HepG2 (cell line): ENCODE measurements at regions not wholly inside any gene's neighbourhood (a gene's known extent, or its start where the extent isn't known, plus 50 kb on each side); places are given as distances from the start of the nearest gene placed in this dataset.
"Not testable (repeated sequence)": the region's sequence is repeated elsewhere in the genome, so short reads cannot be mapped to it uniquely, and the experiment has no call there.

ENCODE experiments used
- ATAC-seq: fragments of 200-7000 bp; cut with Tn5 transposase; 3 replicates; pipeline ENCODE4 v1.9.1; 2020; ENCODE audit warnings: mild to moderate bottlenecking, moderate library complexity
- BruUV-seq: library from RNA; stranded (reverse); fragments of 400-500 nt; replicated peaks from 2 replicates; lab custom pipeline; 2021; lab: Mats Ljungman, UMichigan
- CTCF ChIA-PET: fragments of 300-600 bp; formaldehyde crosslinking; extraction: SDS; loops from one replicate; lab custom pipeline; 2021; ENCODE audit warnings: low total read pairs, inconsistent platforms, low intra/inter-chr PET ratio; lab: Yijun Ruan, JAX
- POLR2A ChIA-PET: fragments of 350-600 bp; sonication (Branson Sonifier 250); formaldehyde crosslinking; loops from one replicate; lab custom pipeline; 2020; ENCODE audit warnings: antibody characterized with exemption, inconsistent platforms; lab: Yijun Ruan, JAX
- DNase-seq: peaks from one replicate; pipeline ENCODE4 v3.0.0-alpha.2; 2015; ENCODE audit warnings: low spot score
- FAIRE-seq: peaks from 3 replicates; lab custom pipeline; 2011; peaks lifted over from hg19 to GRCh38; lab: Jason Lieb, UNC
- H2AFZ ChIP-seq: one replicate; pipeline ENCODE4 v1.6.1; 2011; ENCODE audit warnings: low read length, inconsistent platforms
- H3K27ac ChIP-seq: fragments of 300-600 bp; 3 replicates; pipeline ENCODE4 v1.8.0; 2011; ENCODE audit warnings: mixed run types, mild to moderate bottlenecking, mixed read lengths, low read length, inconsistent platforms; ENCODE audit not compliant: insufficient read depth; ENCODE audit errors: extremely low read length
- H3K27me3 ChIP-seq, 2 experiments: fragments of 200-600 bp in 1 of 2; 2 replicates in 1 of 2; 3 replicates in 1 of 2; pipeline versions ENCODE4 v1.6.0 to v1.8.0; 2011; ENCODE audit warnings: low read length in 2 of 2, mild to moderate bottlenecking in 2 of 2, moderate library complexity in 2 of 2, inconsistent platforms in 1 of 2; ENCODE audit not compliant: insufficient read depth in 2 of 2, control insufficient read depth in 1 of 2
- H3K36me3 ChIP-seq, 2 experiments: fragments of 200-600 bp in 1 of 2; replicated peaks in 1 of 2; 2 replicates in 1 of 2; 3 replicates in 1 of 2; pipeline versions ENCODE4 v1.5.1 to v1.8.0; 2011; ENCODE audit warnings: low read length in 2 of 2, inconsistent platforms in 1 of 2; ENCODE audit not compliant: insufficient read depth in 2 of 2, control insufficient read depth in 1 of 2
- H3K4me1 ChIP-seq: 2 replicates; pipeline ENCODE4 v1.5.1; 2012; ENCODE audit warnings: low read length, inconsistent platforms; ENCODE audit not compliant: insufficient read depth
- H3K4me2 ChIP-seq: 2 replicates; pipeline ENCODE4 v1.6.0; 2011; ENCODE audit warnings: low read depth, low read length, inconsistent platforms
- H3K4me3 ChIP-seq, 3 experiments: fragments of 200-600 bp in 1 of 3; sonication (generic), shearing (Covaris generic) in 1 of 3; replicated peaks in 1 of 3; 2 replicates each; pipeline ENCODE4 v1.5.1; 2011 to 2016; ENCODE audit warnings: low read length in 3 of 3, inconsistent platforms in 2 of 3, low read depth in 2 of 3, mild to moderate bottlenecking in 2 of 3, control low read depth in 1 of 3, mixed read lengths in 1 of 3; ENCODE audit not compliant: insufficient read depth in 1 of 3
- H3K79me2 ChIP-seq: one replicate; pipeline ENCODE4 v1.6.1; 2011; ENCODE audit warnings: low read length, inconsistent platforms; ENCODE audit not compliant: insufficient read depth
- H3K9ac ChIP-seq: 2 replicates; pipeline ENCODE4 v1.6.0; 2011; ENCODE audit warnings: mild to moderate bottlenecking, low read depth, low read length, inconsistent platforms; ENCODE audit not compliant: insufficient read depth
- H3K9me3 ChIP-seq: 2 replicates; pipeline ENCODE4 v1.5.1; 2012; ENCODE audit warnings: mild to moderate bottlenecking, low read length
- H4K20me1 ChIP-seq: 2 replicates; pipeline ENCODE4 v1.6.0; 2011; ENCODE audit warnings: inconsistent platforms, mild to moderate bottlenecking, low read length, moderate library complexity; ENCODE audit not compliant: insufficient read depth
- FOXA3 ChIP-seq: IDR thresholded peaks from 2 replicates; pipeline ENCODE4 v1.6.1; 2016; ENCODE audit warnings: missing genetic modification reagents, missing compliant biosample characterization
- FOXP1 ChIP-seq, 2 experiments: fragments of 450-650 bp in 1 of 2; IDR thresholded peaks; 2 replicates each; pipeline ENCODE4 v1.6.1; 2017 to 2018; ENCODE audit warnings: antibody characterized with exemption in 1 of 2
- GATAD2A ChIP-seq: IDR thresholded peaks from 2 replicates; pipeline ENCODE4 v1.6.1; 2016
- MED1 ChIP-seq: sonication (generic); formaldehyde crosslinking; IDR thresholded peaks from 2 replicates; pipeline ENCODE4 v1.4.0; 2020; ENCODE audit warnings: missing genetic modification reagents
- RXRB ChIP-seq: IDR thresholded peaks from 2 replicates; pipeline ENCODE4 v1.6.1; 2016; ENCODE audit warnings: borderline replicate concordance, missing genetic modification reagents, missing compliant biosample characterization
- SALL1 ChIP-seq: sonication (generic); formaldehyde crosslinking; IDR thresholded peaks from 2 replicates; pipeline ENCODE4 v1.8.0; 2022; ENCODE audit warnings: mild to moderate bottlenecking, missing genetic modification reagents
- SAP130 ChIP-seq: IDR thresholded peaks from 2 replicates; pipeline ENCODE4 v1.6.1; 2016; ENCODE audit warnings: low read depth
- SOX13 ChIP-seq, 3 experiments: fragments of 450-650 bp in 1 of 3; sonication (generic) in 1 of 3; formaldehyde crosslinking in 1 of 3; IDR thresholded peaks in 2 of 3; conservative IDR thresholded peaks in 1 of 3; 2 replicates each; pipeline versions ENCODE4 v1.5.0 to v1.6.1; 2016 to 2020; ENCODE audit warnings: antibody characterized with exemption in 1 of 3, mild to moderate bottlenecking in 1 of 3, missing compliant biosample characterization in 1 of 3, missing genetic modification reagents in 1 of 3, moderate library complexity in 1 of 3
- ZNF564 ChIP-seq: sonication (generic); formaldehyde crosslinking; IDR thresholded peaks from 2 replicates; pipeline ENCODE4 v1.8.1; 2023; ENCODE audit warnings: mild to moderate bottlenecking, missing genetic modification reagents
- WGBS: methylation state at CpG from one replicate; pipeline ENCODE4 v1.1.6; 2017; ENCODE audit warnings: low lambda C conversion rate; 5-methylcytosine and 5-hydroxymethylcytosine counted together
- in situ Hi-C: cut with HindIII; loops from 2 replicates; pipeline ENCODE4 v1.10.0; 2017; ENCODE audit warnings: low pct_unique_long_range_greater_than_20kb; ENCODE audit not compliant: extremely low pct_ligation_motif_present
- intact Hi-C: fragments of 100-400 bp; cut with micrococcal nuclease; formaldehyde crosslinking; loops from one replicate; pipeline ENCODE4 v1.10.0; 2022; ENCODE audit not compliant: unreplicated experiment
- TF ChIP-seq, protein P1 (sequence below): sonication (generic); formaldehyde crosslinking; IDR thresholded peaks from 2 replicates; pipeline ENCODE4 v1.4.0; 2020; ENCODE audit warnings: missing genetic modification reagents
- TF ChIP-seq, protein P2 (sequence below): IDR thresholded peaks from 2 replicates; pipeline ENCODE4 v1.4.0; 2020; ENCODE audit warnings: mild to moderate bottlenecking, missing genetic modification reagents

DNA sequence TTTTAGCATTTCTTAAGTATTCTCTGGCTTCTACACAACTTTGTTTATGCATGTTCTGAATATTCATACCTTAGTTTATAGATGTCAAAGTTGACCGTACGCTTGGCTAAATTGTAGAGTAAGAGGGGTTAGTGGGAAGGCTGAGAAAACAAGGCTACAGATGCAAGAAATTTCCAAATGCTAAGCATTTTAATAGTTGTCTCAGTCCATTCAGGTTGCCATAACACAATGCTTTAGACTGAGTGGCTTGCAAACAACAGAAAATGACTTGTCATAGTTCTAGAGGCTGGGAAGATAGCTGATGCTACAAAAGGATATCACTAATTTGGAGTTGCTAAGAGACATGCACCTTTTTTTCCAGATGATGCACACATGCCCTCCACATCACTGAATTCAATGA is 53.0 kb upstream of the C1QTNF3 start:
- H4K20me1 ChIP-seq, CTCF ChIA-PET, H3K36me3 ChIP-seq, FAIRE-seq, DNase-seq, in situ Hi-C loops, H3K4me3 ChIP-seq, H3K79me2 ChIP-seq, H3K9me3 ChIP-seq, H3K4me1 ChIP-seq, H3K27ac ChIP-seq, H3K4me2 ChIP-seq, BruUV-seq, H3K27me3 ChIP-seq, H2AFZ ChIP-seq, ATAC-seq, H3K9ac ChIP-seq, intact Hi-C loops, POLR2A ChIA-PET: not testable (repeated sequence)
- WGBS: 100% methylated on average over 2 of the region's 2 CpGs

DNA sequence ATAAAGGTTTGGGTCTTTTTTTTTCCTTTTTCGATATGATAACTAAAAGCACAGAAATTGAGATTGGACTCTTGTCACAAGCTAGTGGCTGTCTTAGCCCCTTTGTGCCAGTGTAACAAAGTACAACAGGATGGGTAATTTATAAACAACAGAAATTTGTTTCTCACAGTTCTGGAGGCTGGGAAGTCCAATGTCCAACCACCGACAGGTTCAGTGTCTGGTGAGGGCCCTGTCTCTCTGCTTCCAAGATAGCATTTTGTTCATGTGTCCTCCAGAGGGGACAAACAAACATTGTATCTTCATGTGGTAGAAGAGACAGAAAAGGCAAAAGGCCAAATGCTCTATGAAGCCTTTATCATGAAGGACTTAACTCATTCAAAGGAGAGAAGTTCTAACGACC is 56.9 kb upstream of the C1QTNF3 start:
- H3K79me2 ChIP-seq; H3K9me3 ChIP-seq; H3K36me3 ChIP-seq; H3K4me1 ChIP-seq; intact Hi-C loops; H3K27me3 ChIP-seq; POLR2A ChIA-PET; H2AFZ ChIP-seq; H4K20me1 ChIP-seq; CTCF ChIA-PET; H3K4me3 ChIP-seq; in situ Hi-C loops; BruUV-seq; FAIRE-seq; H3K9ac ChIP-seq; TF ChIP-seq FOXP1, SOX13 (IDR thresholded peaks at IDR 0.05): not testable (repeated sequence)
- 0 out of 2 replicates have a peak overlapping the region, but pooled peaks have one; percentile 27 for H3K4me2 ChIP-seq
- 9% methylated on average over 3 of the region's 3 CpGs for WGBS
- peak; percentile 20 for DNase-seq
- H3K27ac ChIP-seq: peak overlapping the region; percentile 46
- ATAC-seq: peak; percentile 82
- TF ChIP-seq ZNF564 (CRISPR knock-in tag) (peak; percentile 96; the same call in 1 of the 2 replicates), FOXP1 (CRISPR knock-in tag; IDR thresholded peaks at IDR 0.05) (peak; percentile 59), SALL1 (CRISPR knock-in tag) (peak; percentile 21; the same call in 1 of the 2 replicates), SOX13 (CRISPR knock-in tag; conservative IDR thresholded peaks at IDR 0.05 in 1 of 2, IDR thresholded peaks at IDR 0.05 in 1 of 2) (peak in 1 of 2 experiments; percentile 54; a peak in 2 of 4 replicates), SAP130 (CRISPR knock-in tag) (0 out of 2 replicates have a peak, but pooled peaks have one; percentile 21), RXRB (0 out of 2 replicates have a peak, but pooled peaks have one; percentile 33), GATAD2A (peak; percentile 59), FOXA3 (peak; percentile 33; the same call in 1 of the 2 replicates), MED1 (CRISPR knock-in tag) (0 out of 2 replicates have a peak, but pooled peaks have one; percentile 35)
- TF ChIP-seq, protein P1, sequence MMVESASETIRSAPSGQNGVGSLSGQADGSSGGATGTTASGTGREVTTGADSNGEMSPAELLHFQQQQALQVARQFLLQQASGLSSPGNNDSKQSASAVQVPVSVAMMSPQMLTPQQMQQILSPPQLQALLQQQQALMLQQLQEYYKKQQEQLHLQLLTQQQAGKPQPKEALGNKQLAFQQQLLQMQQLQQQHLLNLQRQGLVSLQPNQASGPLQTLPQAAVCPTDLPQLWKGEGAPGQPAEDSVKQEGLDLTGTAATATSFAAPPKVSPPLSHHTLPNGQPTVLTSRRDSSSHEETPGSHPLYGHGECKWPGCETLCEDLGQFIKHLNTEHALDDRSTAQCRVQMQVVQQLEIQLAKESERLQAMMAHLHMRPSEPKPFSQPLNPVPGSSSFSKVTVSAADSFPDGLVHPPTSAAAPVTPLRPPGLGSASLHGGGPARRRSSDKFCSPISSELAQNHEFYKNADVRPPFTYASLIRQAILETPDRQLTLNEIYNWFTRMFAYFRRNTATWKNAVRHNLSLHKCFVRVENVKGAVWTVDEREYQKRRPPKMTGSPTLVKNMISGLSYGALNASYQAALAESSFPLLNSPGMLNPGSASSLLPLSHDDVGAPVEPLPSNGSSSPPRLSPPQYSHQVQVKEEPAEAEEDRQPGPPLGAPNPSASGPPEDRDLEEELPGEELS (CRISPR knock-in tag): peak; percentile 51
- TF ChIP-seq, protein P2, sequence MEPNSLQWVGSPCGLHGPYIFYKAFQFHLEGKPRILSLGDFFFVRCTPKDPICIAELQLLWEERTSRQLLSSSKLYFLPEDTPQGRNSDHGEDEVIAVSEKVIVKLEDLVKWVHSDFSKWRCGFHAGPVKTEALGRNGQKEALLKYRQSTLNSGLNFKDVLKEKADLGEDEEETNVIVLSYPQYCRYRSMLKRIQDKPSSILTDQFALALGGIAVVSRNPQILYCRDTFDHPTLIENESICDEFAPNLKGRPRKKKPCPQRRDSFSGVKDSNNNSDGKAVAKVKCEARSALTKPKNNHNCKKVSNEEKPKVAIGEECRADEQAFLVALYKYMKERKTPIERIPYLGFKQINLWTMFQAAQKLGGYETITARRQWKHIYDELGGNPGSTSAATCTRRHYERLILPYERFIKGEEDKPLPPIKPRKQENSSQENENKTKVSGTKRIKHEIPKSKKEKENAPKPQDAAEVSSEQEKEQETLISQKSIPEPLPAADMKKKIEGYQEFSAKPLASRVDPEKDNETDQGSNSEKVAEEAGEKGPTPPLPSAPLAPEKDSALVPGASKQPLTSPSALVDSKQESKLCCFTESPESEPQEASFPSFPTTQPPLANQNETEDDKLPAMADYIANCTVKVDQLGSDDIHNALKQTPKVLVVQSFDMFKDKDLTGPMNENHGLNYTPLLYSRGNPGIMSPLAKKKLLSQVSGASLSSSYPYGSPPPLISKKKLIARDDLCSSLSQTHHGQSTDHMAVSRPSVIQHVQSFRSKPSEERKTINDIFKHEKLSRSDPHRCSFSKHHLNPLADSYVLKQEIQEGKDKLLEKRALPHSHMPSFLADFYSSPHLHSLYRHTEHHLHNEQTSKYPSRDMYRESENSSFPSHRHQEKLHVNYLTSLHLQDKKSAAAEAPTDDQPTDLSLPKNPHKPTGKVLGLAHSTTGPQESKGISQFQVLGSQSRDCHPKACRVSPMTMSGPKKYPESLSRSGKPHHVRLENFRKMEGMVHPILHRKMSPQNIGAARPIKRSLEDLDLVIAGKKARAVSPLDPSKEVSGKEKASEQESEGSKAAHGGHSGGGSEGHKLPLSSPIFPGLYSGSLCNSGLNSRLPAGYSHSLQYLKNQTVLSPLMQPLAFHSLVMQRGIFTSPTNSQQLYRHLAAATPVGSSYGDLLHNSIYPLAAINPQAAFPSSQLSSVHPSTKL (CRISPR knock-in tag): peak; percentile 62
